Neuronal stem cell (in vitro differentiated cells): ENCODE measurements at regions not wholly inside any gene's neighbourhood (a gene's known extent, or its start where the extent isn't known, plus 50 kb on each side); places are given as distances from the start of the nearest gene placed in this dataset.
"Not testable (repeated sequence)": the region's sequence is repeated elsewhere in the genome, so short reads cannot be mapped to it uniquely, and the experiment has no call there.

Experiments used
- DNase-seq: peaks from one replicate; pipeline ENCODE4 v3.0.0-alpha.2; 2013; ENCODE audit warnings: low spot score
- H2AFZ ChIP-seq: one replicate; pipeline ENCODE4 v1.6.1; 2013; ENCODE audit warnings: mild to moderate bottlenecking, low read length, inconsistent platforms
- H2AK5ac ChIP-seq: 2 replicates; pipeline ENCODE4 v1.6.1; 2013; ENCODE audit warnings: low read depth, mild to moderate bottlenecking, inconsistent platforms, low read length, moderate library complexity, mixed read lengths
- H2BK120ac ChIP-seq: 2 replicates; pipeline ENCODE4 v1.6.1; 2013; ENCODE audit warnings: low read depth, mild to moderate bottlenecking, inconsistent platforms, low read length, moderate library complexity, mixed read lengths
- H2BK12ac ChIP-seq: one replicate; pipeline ENCODE4 v1.6.1; 2013; ENCODE audit warnings: low read length, inconsistent platforms
- H2BK15ac ChIP-seq: 2 replicates; pipeline ENCODE4 v1.6.1; 2013; ENCODE audit warnings: mild to moderate bottlenecking, low read length, inconsistent platforms, mixed read lengths
- H2BK5ac ChIP-seq: one replicate; pipeline ENCODE4 v1.6.1; 2013; ENCODE audit warnings: inconsistent platforms, mild to moderate bottlenecking, low read length, moderate library complexity
- H3K14ac ChIP-seq: one replicate; pipeline ENCODE4 v1.6.1; 2013; ENCODE audit warnings: low read length, inconsistent platforms
- H3K18ac ChIP-seq: 2 replicates; pipeline ENCODE4 v1.6.1; 2013; ENCODE audit warnings: low read length, inconsistent platforms
- H3K23ac ChIP-seq: 2 replicates; pipeline ENCODE4 v1.6.1; 2013; ENCODE audit warnings: low read depth, mild to moderate bottlenecking, mixed read lengths, low read length, inconsistent platforms; ENCODE audit not compliant: poor library complexity
- H3K27ac ChIP-seq: replicated peaks from 3 replicates; pipeline ENCODE4 v1.5.1; 2013; ENCODE audit warnings: low read length, inconsistent platforms
- H3K27me3 ChIP-seq, 3 experiments: 2 replicates each; pipeline ENCODE4 v1.6.1; 2013; ENCODE audit warnings: low read length in 3 of 3, mild to moderate bottlenecking in 2 of 3, inconsistent platforms in 1 of 3, low read depth in 1 of 3, mixed read lengths in 1 of 3, moderate library complexity in 1 of 3; ENCODE audit not compliant: control insufficient read depth in 3 of 3, insufficient read depth in 3 of 3
- H3K36me3 ChIP-seq, 2 donors: replicated peaks in 1 of 2; 2 replicates each; pipeline ENCODE4 v1.6.1; 2013; ENCODE audit warnings: low read length in 2 of 2; ENCODE audit not compliant: control insufficient read depth in 2 of 2, insufficient read depth in 2 of 2
- H3K4ac ChIP-seq: 2 replicates; pipeline ENCODE4 v1.6.1; 2013; ENCODE audit warnings: inconsistent platforms, mild to moderate bottlenecking, low read length, moderate library complexity
- H3K4me1 ChIP-seq, 2 donors: 1 replicate in 1 of 2; 2 replicates in 1 of 2; pipeline ENCODE4 v1.6.1; 2013; ENCODE audit warnings: low read length in 2 of 2, low read depth in 1 of 2; ENCODE audit not compliant: control insufficient read depth in 2 of 2, insufficient read depth in 1 of 2
- H3K4me2 ChIP-seq: one replicate; pipeline ENCODE4 v1.6.1; 2013; ENCODE audit warnings: mild to moderate bottlenecking, low read length, inconsistent platforms; ENCODE audit not compliant: insufficient read depth, poor library complexity, severe bottlenecking
- H3K4me3 ChIP-seq, 2 donors: 2 replicates each; pipeline ENCODE4 v1.5.1; 2013; ENCODE audit warnings: low read length in 2 of 2, mild to moderate bottlenecking in 2 of 2, inconsistent platforms in 1 of 2, moderate library complexity in 1 of 2
- H3K79me1 ChIP-seq: one replicate; pipeline ENCODE4 v1.6.1; 2013; ENCODE audit warnings: low read depth, mild to moderate bottlenecking, inconsistent platforms, low read length, moderate library complexity
- H3K9ac ChIP-seq: one replicate; pipeline ENCODE4 v1.6.1; 2013; ENCODE audit warnings: mild to moderate bottlenecking, low read depth, low read length, inconsistent platforms; ENCODE audit not compliant: poor library complexity
- H3K9me3 ChIP-seq, 2 donors: replicated peaks in 1 of 2; 2 replicates each; pipeline versions ENCODE3 to v1.6.1; 2013; ENCODE audit warnings: low read length in 2 of 2, mild to moderate bottlenecking in 2 of 2, inconsistent platforms in 1 of 2, low read depth in 1 of 2, mixed read lengths in 1 of 2, moderate library complexity in 1 of 2; ENCODE audit not compliant: control insufficient read depth in 2 of 2, insufficient read depth in 1 of 2
- H4K8ac ChIP-seq: one replicate; pipeline ENCODE4 v1.6.1; 2013; ENCODE audit warnings: low read depth, mild to moderate bottlenecking, inconsistent platforms, low read length, moderate library complexity
- H4K91ac ChIP-seq: one replicate; pipeline ENCODE4 v1.6.1; 2013; ENCODE audit warnings: low read length, low read depth, mild to moderate bottlenecking, inconsistent platforms; ENCODE audit not compliant: poor library complexity
- WGBS, 2 donors: extraction: QIAGEN DNeasy Blood & Tissue Kit; methylation state at CpG; one replicate each; pipeline ENCODE4 v1.1.7; 2013; ENCODE audit warnings: missing lambda C conversion rate in 2 of 2, mixed read lengths in 1 of 2; ENCODE audit not compliant: insufficient read length in 2 of 2, insufficient replicate concordance in 1 of 2; ENCODE audit errors: extremely low coverage in 2 of 2; 5-methylcytosine and 5-hydroxymethylcytosine counted together

DNA sequence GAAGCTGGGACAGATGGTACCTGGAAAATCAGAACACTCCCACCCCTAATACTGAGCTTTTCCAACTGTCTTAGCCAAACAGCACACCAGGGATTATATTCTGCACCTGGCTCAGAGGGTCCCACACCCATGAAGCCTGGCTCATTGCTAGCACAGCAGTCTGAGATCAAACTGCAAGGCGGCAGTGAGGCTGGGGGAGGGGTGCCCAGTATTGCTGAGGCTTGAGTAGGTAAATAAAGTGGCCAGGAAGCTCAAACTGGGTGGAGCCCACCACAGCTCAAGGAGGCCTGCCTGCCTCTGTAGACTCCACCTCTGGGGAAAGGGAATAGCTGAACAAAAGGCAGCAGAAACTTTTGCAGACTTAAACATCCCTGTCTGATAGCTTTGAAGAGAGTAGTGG, 403.3 kb downstream of the MBD2 start:
- not testable (repeated sequence) for H4K8ac ChIP-seq, H3K9ac ChIP-seq, H2BK15ac ChIP-seq, H3K4me3 ChIP-seq, H2BK12ac ChIP-seq, H3K79me1 ChIP-seq, H2AK5ac ChIP-seq, H3K4ac ChIP-seq, H3K36me3 ChIP-seq, H2BK120ac ChIP-seq, H4K91ac ChIP-seq, H3K27me3 ChIP-seq, H3K27ac ChIP-seq, DNase-seq, H3K4me2 ChIP-seq, H3K23ac ChIP-seq, H2BK5ac ChIP-seq, H3K14ac ChIP-seq, H3K4me1 ChIP-seq
- Histone ChIP-seq H2AFZ (peak overlapping the region; percentile 1), H3K9me3 (peaks cover 4 to 11% of the 10 kb centered on the region in 2 donors), H3K18ac (peak overlapping the region; percentile 76)
- WGBS, 2 donors: no CpG with 5 or more reads among the region's 1 CpG

- Histone ChIP-seq H3K18ac (peak overlapping the region; percentile 91), H2BK5ac (no peak overlapping the region), H3K4me1 (peaks cover 0 to 1% of the 10 kb centered on the region in 2 donors), H2AK5ac (no peak overlapping the region), H3K36me3 (no peaks in the 10 kb centered on the region), H2BK120ac (no peak overlapping the region), H3K23ac (no peak overlapping the region), H3K14ac (peak overlapping the region; percentile 28), H2BK15ac (no peak overlapping the region), H4K8ac (no peak overlapping the region), H3K27ac (no peak overlapping the region), H2BK12ac (peak overlapping the region; percentile 33), H3K9ac (no peak overlapping the region), H3K4ac (no peak overlapping the region), H3K9me3 (peaks cover 4 to 5% of the 10 kb centered on the region in 2 donors), H3K4me2 (no peak overlapping the region), H2AFZ (no peak overlapping the region), H3K4me3 (peak overlapping the region in 1 of 2 donors; percentile 65), H3K79me1 (no peaks in the 10 kb centered on the region), H3K27me3 (no peaks in the 10 kb centered on the region), H4K91ac (no peak overlapping the region)
- no CpG with 5 or more reads among the region's 1 CpG for WGBS, 2 donors
- DNase-seq: no peak
Observed at GRCh38 chr18:53819671-53820070, 404.8 kb downstream of the MBD2 start.

- H3K18ac ChIP-seq: no peak overlapping the region
- no peak overlapping the region for H3K23ac ChIP-seq
- H4K91ac ChIP-seq: no peak overlapping the region
- H3K14ac ChIP-seq: no peak overlapping the region
- peak overlapping the region; percentile 7 for H2AFZ ChIP-seq
- no peak overlapping the region for H3K4me2 ChIP-seq
- no peak overlapping the region for H2BK12ac ChIP-seq
- no peaks in the 10 kb centered on the region for H3K79me1 ChIP-seq
- no peaks in the 10 kb centered on the region for H3K36me3 ChIP-seq
- no peak overlapping the region for H2AK5ac ChIP-seq
- no peak overlapping the region for H3K9ac ChIP-seq
- H3K9me3 ChIP-seq: peaks cover 4 to 5% of the 10 kb centered on the region in 2 donors
- H3K4me1 ChIP-seq: peaks cover 0 to 1% of the 10 kb centered on the region in 2 donors
- no peak overlapping the region for H2BK120ac ChIP-seq
- H3K4me3 ChIP-seq: no peak overlapping the region
- H2BK5ac ChIP-seq: no peak overlapping the region
- no peak overlapping the region for H4K8ac ChIP-seq
- no peak overlapping the region for H3K4ac ChIP-seq
- no peak for DNase-seq
- WGBS, 2 donors: no CpG with 5 or more reads among the region's 1 CpG
- H2BK15ac ChIP-seq: no peak overlapping the region
- H3K27ac ChIP-seq: no peak overlapping the region
- no peaks in the 10 kb centered on the region for H3K27me3 ChIP-seq
Observed at GRCh38 chr18:53819174-53819573, 405.3 kb downstream of the MBD2 start.

DNA sequence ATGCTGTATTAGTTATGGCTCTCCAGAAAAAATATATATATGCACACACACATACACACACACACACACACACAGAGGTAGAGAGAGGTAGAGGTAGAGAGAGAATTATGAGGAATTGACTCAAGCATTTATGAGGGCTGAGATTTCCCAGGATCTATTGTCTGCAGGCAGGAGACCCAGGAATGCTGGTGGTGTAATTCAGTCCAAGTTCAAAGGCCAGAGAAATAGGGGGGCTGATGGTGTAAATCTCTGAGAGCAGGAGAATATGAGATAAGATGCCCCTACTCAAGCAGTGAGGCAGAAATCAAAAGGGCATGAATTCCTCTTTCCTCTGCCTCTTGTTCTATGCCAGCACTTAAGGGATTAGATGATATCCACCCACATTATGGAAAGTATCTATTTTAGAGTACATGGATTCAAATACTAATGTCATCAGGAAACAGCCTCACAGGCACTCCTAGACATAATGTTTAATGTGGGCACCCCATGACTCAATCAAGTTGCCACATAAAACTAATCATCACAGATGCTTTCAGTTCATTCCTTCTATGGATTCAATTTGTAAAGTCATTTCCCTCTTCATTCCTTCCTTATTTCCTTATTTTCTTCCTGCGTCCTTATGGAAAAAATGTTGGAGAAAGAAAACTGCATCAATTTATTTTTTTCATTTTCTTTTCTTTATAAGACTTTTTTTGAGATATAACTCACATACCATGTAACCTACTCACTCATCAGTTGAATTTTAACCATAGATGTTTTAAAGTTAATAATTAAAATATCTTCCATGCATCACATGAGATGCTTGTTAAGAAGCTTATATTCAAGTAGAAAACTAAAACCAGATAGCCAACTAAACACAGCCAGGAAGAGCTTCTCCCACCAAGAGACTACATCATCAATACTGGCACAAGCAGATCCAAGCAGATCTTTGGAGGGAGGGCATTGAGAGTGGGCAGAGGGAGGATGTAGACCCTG, 406.2 kb downstream of the MBD2 start:
- H3K23ac ChIP-seq: no peak overlapping the region
- H2BK12ac ChIP-seq: no peak overlapping the region
- H2BK120ac ChIP-seq: no peak overlapping the region
- DNase-seq: no peak
- H3K79me1 ChIP-seq: no peaks in the 10 kb centered on the region
- no peak overlapping the region for H3K9ac ChIP-seq
- no peak overlapping the region for H2AK5ac ChIP-seq
- H3K4me3 ChIP-seq: no peak overlapping the region
- no peak overlapping the region for H2AFZ ChIP-seq
- H3K36me3 ChIP-seq: no peaks in the 10 kb centered on the region
- H3K18ac ChIP-seq: no peak overlapping the region
- H3K14ac ChIP-seq: no peak overlapping the region
- H2BK15ac ChIP-seq: no peak overlapping the region
- no peak overlapping the region for H3K27ac ChIP-seq
- H2BK5ac ChIP-seq: no peak overlapping the region
- peaks cover 4 to 5% of the 10 kb centered on the region in 2 donors for H3K9me3 ChIP-seq
- no peak overlapping the region for H3K4ac ChIP-seq
- no peak overlapping the region for H3K4me2 ChIP-seq
- peaks cover 0 to 1% of the 10 kb centered on the region in 2 donors for H3K4me1 ChIP-seq
- WGBS, 2 donors: no CpG with 5 or more reads among the region's 1 CpG
- no peak overlapping the region for H4K91ac ChIP-seq
- H3K27me3 ChIP-seq: no peaks in the 10 kb centered on the region
- no peak overlapping the region for H4K8ac ChIP-seq
